Gastroesophageal sphincter (tissue), 4 donors: ENCODE measurements at regions not wholly inside any gene's neighbourhood (a gene's known extent, or its start where the extent isn't known, plus 50 kb on each side); places are given as distances from the start of the nearest gene placed in this dataset.

Experiments
- ATAC-seq: fragments of 150-250 bp; one replicate; pipeline ENCODE4 v1.9.1; 2016; ENCODE audit warnings: mild to moderate bottlenecking, moderate library complexity
- H3K27ac ChIP-seq, 4 donors: fragments of 200-600 bp; sonication (generic) in 3 of 4; 1 replicate in 3 of 4; 2 replicates in 1 of 4; pipeline ENCODE4 v1.5.1; 2016 to 2019
- H3K27me3 ChIP-seq: fragments of 200-600 bp; sonication (generic); one replicate; pipeline ENCODE4 v1.5.1; 2019
- H3K36me3 ChIP-seq, 2 donors: fragments of 200-600 bp; sonication (generic); one replicate each; pipeline ENCODE4 v1.5.1; 2019; ENCODE audit warnings: control low read depth in 1 of 2
- H3K4me1 ChIP-seq, 3 donors: fragments of 200-600 bp; sonication (generic); 1 replicate in 2 of 3; 2 replicates in 1 of 3; pipeline ENCODE4 v1.5.1; 2016 to 2019; ENCODE audit warnings: control low read depth in 2 of 3
- H3K4me3 ChIP-seq, 2 donors: fragments of 200-600 bp; sonication (generic); one replicate each; pipeline ENCODE4 v1.5.1; 2019; ENCODE audit warnings: mild to moderate bottlenecking in 1 of 2, moderate library complexity in 1 of 2
- H3K9me3 ChIP-seq, 3 donors: fragments of 200-600 bp; sonication (generic); one replicate each; pipeline ENCODE4 v1.5.1; 2017 to 2019; ENCODE audit warnings: control low read depth in 2 of 3
- EP300 ChIP-seq: sonication (generic); formaldehyde crosslinking; IDR thresholded peaks from one replicate; pipeline ENCODE4 v1.6.1; 2017; ENCODE audit warnings: antibody characterized with exemption, mild to moderate bottlenecking
- POLR2A ChIP-seq, 2 donors: fragments of 450-650 bp; IDR thresholded peaks; one replicate each; pipeline ENCODE4 v1.6.1; 2017; ENCODE audit warnings: antibody characterized with exemption in 2 of 2, mild to moderate bottlenecking in 2 of 2, moderate library complexity in 1 of 2
- POLR2AphosphoS5 ChIP-seq: sonication (generic); formaldehyde crosslinking; IDR thresholded peaks from one replicate; pipeline ENCODE4 v1.6.1; 2017; ENCODE audit warnings: antibody characterized with exemption
- WGBS, 2 donors: methylation state at CpG; one replicate each; pipeline ENCODE4 v1.1.5; 2018; ENCODE audit warnings: low coverage in 1 of 2; 5-methylcytosine and 5-hydroxymethylcytosine counted together
- TF ChIP-seq, protein P1 (sequence below), 4 experiments: fragments of 200-600 bp in 2 of 4; fragments of 450-650 bp in 2 of 4; sonication (generic) in 1 of 4; IDR thresholded peaks; one replicate each; pipeline ENCODE4 v1.5.1; 2017 to 2019; ENCODE audit warnings: antibody characterized with exemption in 4 of 4, mild to moderate bottlenecking in 2 of 4, moderate library complexity in 2 of 4

DNA sequence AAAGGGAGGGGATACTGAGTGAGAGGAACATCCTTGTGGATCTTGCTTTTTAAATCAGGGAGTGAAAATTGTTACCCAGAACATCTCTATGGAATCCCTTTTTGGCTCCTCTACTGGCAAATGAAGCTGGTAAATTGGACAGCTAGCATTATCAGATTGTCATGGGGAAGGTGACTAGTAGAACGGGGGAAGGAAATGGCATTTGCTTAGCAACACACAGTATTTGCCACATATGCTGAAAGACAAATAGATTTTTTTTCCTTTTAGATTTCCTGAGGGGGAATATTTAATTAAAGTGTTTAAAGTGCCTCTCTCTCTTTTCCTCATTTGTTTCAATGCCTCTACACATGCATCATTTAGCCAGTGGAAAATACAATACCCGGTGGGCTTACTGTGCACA, 573.5 kb downstream of the BCKDHB start:
- WGBS, 2 donors, result 82 to 94% methylated on average over 2 of the region's 2 CpGs

DNA sequence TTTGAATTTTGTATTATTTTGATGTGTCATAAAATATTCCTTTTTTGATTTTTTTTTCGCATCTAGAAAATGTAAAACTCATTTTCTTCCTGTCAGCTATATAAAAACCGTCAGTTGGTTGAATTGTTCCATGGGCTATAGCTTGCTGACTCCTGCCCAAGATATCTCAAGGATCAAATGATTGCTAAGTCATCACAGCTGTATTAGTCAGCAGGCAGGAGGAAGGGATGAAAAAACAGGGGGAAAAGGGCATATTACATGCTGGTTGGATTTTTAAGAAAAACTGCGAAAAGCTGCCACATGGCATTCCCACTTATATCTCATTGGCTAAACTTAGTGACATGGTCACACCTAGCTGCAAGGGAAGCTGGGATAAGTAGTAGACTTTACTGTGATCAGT, 569.9 kb downstream of the BCKDHB start:
- Histone ChIP-seq H3K4me1 (no peaks in the 10 kb centered on the region), H3K27ac (no peak overlapping the region), H3K27me3 (no peaks in the 10 kb centered on the region), H3K36me3 (no peaks in the 10 kb centered on the region), H3K9me3 (peaks cover 0 to 5% (median 0%) of the 10 kb centered on the region in 3 donors), H3K4me3 (no peak overlapping the region)
- ATAC-seq, result no peak
- 88 to 94% methylated on average over 2 to 3 of the region's 3 CpGs for WGBS, 2 donors
- TF ChIP-seq EP300 (no peak), POLR2AphosphoS5 (no peak), POLR2A (IDR thresholded peaks at IDR 0.05) (no peak)
- TF ChIP-seq, protein P1, sequence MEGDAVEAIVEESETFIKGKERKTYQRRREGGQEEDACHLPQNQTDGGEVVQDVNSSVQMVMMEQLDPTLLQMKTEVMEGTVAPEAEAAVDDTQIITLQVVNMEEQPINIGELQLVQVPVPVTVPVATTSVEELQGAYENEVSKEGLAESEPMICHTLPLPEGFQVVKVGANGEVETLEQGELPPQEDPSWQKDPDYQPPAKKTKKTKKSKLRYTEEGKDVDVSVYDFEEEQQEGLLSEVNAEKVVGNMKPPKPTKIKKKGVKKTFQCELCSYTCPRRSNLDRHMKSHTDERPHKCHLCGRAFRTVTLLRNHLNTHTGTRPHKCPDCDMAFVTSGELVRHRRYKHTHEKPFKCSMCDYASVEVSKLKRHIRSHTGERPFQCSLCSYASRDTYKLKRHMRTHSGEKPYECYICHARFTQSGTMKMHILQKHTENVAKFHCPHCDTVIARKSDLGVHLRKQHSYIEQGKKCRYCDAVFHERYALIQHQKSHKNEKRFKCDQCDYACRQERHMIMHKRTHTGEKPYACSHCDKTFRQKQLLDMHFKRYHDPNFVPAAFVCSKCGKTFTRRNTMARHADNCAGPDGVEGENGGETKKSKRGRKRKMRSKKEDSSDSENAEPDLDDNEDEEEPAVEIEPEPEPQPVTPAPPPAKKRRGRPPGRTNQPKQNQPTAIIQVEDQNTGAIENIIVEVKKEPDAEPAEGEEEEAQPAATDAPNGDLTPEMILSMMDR (IDR thresholded peaks at IDR 0.05), result no peak

More for the DNA sequence above, 573.5 kb downstream of the BCKDHB start:
- TF ChIP-seq POLR2A (IDR thresholded peaks at IDR 0.05), result no peak
- TF ChIP-seq, protein P1 (IDR thresholded peaks at IDR 0.05), result no peak
- TF ChIP-seq EP300, result no peak
- no peak for TF ChIP-seq POLR2AphosphoS5
- no peaks in the 10 kb centered on the region for H3K36me3 ChIP-seq
- ATAC-seq, result no peak
- peaks cover 0 to 5% (median 0%) of the 10 kb centered on the region in 3 donors for H3K9me3 ChIP-seq
- no peaks in the 10 kb centered on the region for H3K4me1 ChIP-seq
- no peak overlapping the region for H3K27ac ChIP-seq
- H3K27me3 ChIP-seq, result no peaks in the 10 kb centered on the region
- H3K4me3 ChIP-seq, result no peak overlapping the region

DNA sequence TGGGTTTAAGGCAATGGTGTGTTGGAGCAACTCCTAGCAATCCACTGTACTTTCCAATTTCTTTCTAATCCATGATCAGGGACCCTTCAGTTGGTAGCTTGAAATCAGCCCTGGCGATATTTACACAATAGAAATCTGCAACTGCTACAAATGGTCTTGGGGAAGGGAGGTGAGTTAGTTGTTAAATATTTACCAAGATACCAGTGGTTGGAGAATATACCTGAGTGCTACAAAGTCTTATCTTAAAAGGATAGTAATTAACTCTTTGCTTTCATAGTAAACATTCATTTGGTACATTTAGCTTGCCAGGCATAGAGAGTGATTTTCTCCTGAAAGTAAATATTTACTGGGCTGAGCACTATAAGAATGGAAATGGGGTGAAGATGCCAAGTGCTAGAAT, 568.2 kb downstream of the BCKDHB start:
- Histone ChIP-seq H3K9me3 (peaks cover 0 to 5% (median 0%) of the 10 kb centered on the region in 3 donors), H3K4me1 (no peaks in the 10 kb centered on the region), H3K27ac (no peak overlapping the region), H3K36me3 (no peaks in the 10 kb centered on the region), H3K4me3 (no peak overlapping the region), H3K27me3 (no peaks in the 10 kb centered on the region)
- 76 to 100% methylated on average over 1 of the region's 1 CpG for WGBS, 2 donors
- no peak for TF ChIP-seq EP300
- TF ChIP-seq POLR2A (IDR thresholded peaks at IDR 0.05), result no peak
- TF ChIP-seq POLR2AphosphoS5, result no peak
- TF ChIP-seq, protein P1 (IDR thresholded peaks at IDR 0.05), result no peak
- no peak for ATAC-seq

DNA sequence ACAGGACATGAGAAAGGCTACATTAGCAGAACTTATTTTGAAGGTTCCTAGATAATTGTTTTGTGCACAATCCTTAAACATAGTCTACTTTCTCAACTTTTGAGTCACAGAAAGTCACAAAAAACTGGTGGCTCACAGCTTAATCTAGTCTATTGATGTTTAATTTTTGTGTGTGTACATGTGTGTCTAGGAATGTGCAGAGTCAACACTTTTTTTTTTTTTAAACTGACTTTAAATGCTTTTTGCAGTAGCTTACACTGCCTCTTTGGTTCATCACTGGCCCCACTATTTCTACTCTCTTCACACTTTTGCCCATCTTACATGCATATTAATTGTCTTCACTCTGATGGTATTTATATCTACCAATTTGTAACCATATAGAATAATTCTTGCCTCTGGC, 566.9 kb downstream of the BCKDHB start:
- no peak overlapping the region for H3K27ac ChIP-seq
- H3K36me3 ChIP-seq, result no peaks in the 10 kb centered on the region
- no peaks in the 10 kb centered on the region for H3K4me1 ChIP-seq
- no peaks in the 10 kb centered on the region for H3K27me3 ChIP-seq
- ATAC-seq, result no peak
- no peak overlapping the region for H3K4me3 ChIP-seq
- TF ChIP-seq POLR2A (IDR thresholded peaks at IDR 0.05), result no peak
- no peak for TF ChIP-seq POLR2AphosphoS5
- no peak for TF ChIP-seq EP300
- TF ChIP-seq, protein P1 (IDR thresholded peaks at IDR 0.05), result no peak
- peaks cover 0 to 5% (median 0%) of the 10 kb centered on the region in 3 donors for H3K9me3 ChIP-seq

DNA sequence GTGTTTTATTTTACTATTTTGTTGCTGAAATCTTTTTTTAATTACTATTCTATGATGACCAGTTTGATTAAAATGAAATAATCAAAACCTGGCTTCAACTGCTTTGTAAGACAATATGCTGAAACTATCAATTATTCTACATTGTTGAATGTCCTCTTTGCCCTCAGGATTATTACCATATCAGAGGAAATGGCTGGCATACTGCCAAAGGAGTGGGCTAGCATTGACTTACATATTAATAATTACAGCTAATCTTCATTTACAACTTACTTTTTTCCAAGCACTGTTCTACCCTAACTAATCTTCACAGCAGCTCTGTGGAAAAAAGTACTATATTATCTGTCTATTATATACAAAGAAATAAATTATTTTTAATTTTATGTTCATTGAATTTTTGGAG, 560.5 kb downstream of the BCKDHB start:
- Histone ChIP-seq H3K4me1 (no peaks in the 10 kb centered on the region), H3K36me3 (no peaks in the 10 kb centered on the region), H3K9me3 (no peaks in the 10 kb centered on the region), H3K27me3 (no peaks in the 10 kb centered on the region), H3K4me3 (no peak overlapping the region), H3K27ac (no peak overlapping the region)
- TF ChIP-seq, protein P1 (IDR thresholded peaks at IDR 0.05), result no peak
- TF ChIP-seq POLR2A (IDR thresholded peaks at IDR 0.05) (no peak), POLR2AphosphoS5 (no peak), EP300 (no peak)
- no peak for ATAC-seq
